HEK293 (cell line): ENCODE measurements at regions not wholly inside any gene's neighbourhood (a gene's known extent, or its start where the extent isn't known, plus 50 kb on each side); places are given as distances from the start of the nearest gene placed in this dataset.

Source experiments
- BCL11B ChIP-seq: fragments of 450-650 bp; formaldehyde crosslinking; IDR thresholded peaks from 2 replicates; pipeline ENCODE4 v1.5.1; 2016; ENCODE audit warnings: low read depth, missing biosample characterization, missing genetic modification characterization
- CTCF ChIP-seq: fragments of 450-650 bp; formaldehyde crosslinking; IDR thresholded peaks from 2 replicates; pipeline ENCODE4 v1.5.1; 2016; ENCODE audit warnings: missing biosample characterization, missing genetic modification characterization
- GLI2 ChIP-seq: fragments of 450-650 bp; formaldehyde crosslinking; IDR thresholded peaks from 2 replicates; pipeline ENCODE4; 2017; ENCODE audit warnings: missing biosample characterization, missing genetic modification characterization, low read depth, borderline replicate concordance
- HOXA7 ChIP-seq: sonication (generic); formaldehyde crosslinking; IDR thresholded peaks from 2 replicates; pipeline ENCODE4 v1.8.1; 2022; ENCODE audit warnings: missing genetic modification reagents, borderline replicate concordance
- KLF10 ChIP-seq: fragments of 450-650 bp; IDR thresholded peaks from 2 replicates; pipeline ENCODE4 v1.5.1; 2018; ENCODE audit warnings: missing biosample characterization, mild to moderate bottlenecking, missing genetic modification characterization
- KLF9 ChIP-seq: fragments of 450-650 bp; formaldehyde crosslinking; IDR thresholded peaks from 2 replicates; pipeline ENCODE4 v1.5.1; 2016; ENCODE audit warnings: missing biosample characterization, missing genetic modification characterization, low read depth
- YY1 ChIP-seq: fragments of 450-650 bp; formaldehyde crosslinking; IDR thresholded peaks from 2 replicates; pipeline ENCODE4 v1.5.1; 2018; ENCODE audit warnings: missing biosample characterization, missing genetic modification characterization
- ZBTB7A ChIP-seq: fragments of 450-650 bp; formaldehyde crosslinking; IDR thresholded peaks from 2 replicates; pipeline ENCODE4 v1.5.1; 2016; ENCODE audit warnings: low read depth, missing biosample characterization, missing genetic modification characterization
- ZNF48 ChIP-seq: fragments of 450-650 bp; formaldehyde crosslinking; IDR thresholded peaks from 2 replicates; pipeline ENCODE4 v1.5.1; 2016; ENCODE audit warnings: missing biosample characterization, missing genetic modification characterization
- ZNF501 ChIP-seq: fragments of 450-650 bp; formaldehyde crosslinking; IDR thresholded peaks from 2 replicates; pipeline ENCODE4 v1.5.1; 2016; ENCODE audit warnings: missing biosample characterization, missing genetic modification characterization
- ZNF701 ChIP-seq: fragments of 450-650 bp; formaldehyde crosslinking; IDR thresholded peaks from 2 replicates; pipeline ENCODE4 v1.5.1; 2016; ENCODE audit warnings: missing biosample characterization, missing genetic modification characterization

- TF ChIP-seq ZNF701 (tag by site-specific recombination) = no peak
- TF ChIP-seq KLF10 = no peak
- no peak for TF ChIP-seq KLF9 (tag by site-specific recombination)
- TF ChIP-seq BCL11B (tag by site-specific recombination) = no peak
- no peak for TF ChIP-seq CTCF
- TF ChIP-seq ZNF48 (tag by site-specific recombination) = no peak
- no peak for TF ChIP-seq HOXA7 (CRISPR knock-in tag)
- no peak for TF ChIP-seq ZNF501 (tag by site-specific recombination)
- TF ChIP-seq ZBTB7A (tag by site-specific recombination) = no peak
- TF ChIP-seq GLI2 = no peak
- no peak for TF ChIP-seq YY1 (tag by site-specific recombination)
Observed at GRCh38 chr3:182005701-182006100, 294.0 kb downstream of the SOX2 start.
